Endometrium (tissue), 2 donors: ENCODE measurements at regions not wholly inside any gene's neighbourhood (a gene's known extent, or its start where the extent isn't known, plus 50 kb on each side); places are given as distances from the start of the nearest gene placed in this dataset.
"Not testable (repeated sequence)": the region's sequence is repeated elsewhere in the genome, so short reads cannot be mapped to it uniquely, and the experiment has no call there.

Source experiments
- FAIRE-seq: peaks from 2 replicates; lab custom pipeline; 2012; peaks lifted over from hg19 to GRCh38; lab: Jason Lieb, UNC
- donor health status: control.
- donor health status: control.

DNA sequence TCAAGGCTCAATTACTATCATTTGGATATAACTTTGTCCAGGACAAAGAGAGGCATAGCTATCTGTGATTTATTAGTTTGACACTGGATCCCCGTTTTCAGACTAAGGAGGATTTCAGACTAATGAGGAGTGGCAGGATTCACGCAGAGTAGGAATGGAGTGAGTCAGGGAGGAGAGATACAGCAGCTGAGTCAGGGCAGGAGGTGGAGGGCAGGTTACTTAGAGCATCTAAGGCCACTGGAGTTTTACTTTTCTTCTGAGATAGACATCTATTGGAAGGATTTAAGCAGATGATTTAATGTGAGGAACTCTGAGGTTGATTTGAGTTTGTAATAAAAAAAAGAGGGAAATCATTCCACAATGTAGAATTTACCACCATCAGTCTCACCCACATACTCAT is 110.6 kb downstream of the RPIA start:
- not testable (repeated sequence) for FAIRE-seq

DNA sequence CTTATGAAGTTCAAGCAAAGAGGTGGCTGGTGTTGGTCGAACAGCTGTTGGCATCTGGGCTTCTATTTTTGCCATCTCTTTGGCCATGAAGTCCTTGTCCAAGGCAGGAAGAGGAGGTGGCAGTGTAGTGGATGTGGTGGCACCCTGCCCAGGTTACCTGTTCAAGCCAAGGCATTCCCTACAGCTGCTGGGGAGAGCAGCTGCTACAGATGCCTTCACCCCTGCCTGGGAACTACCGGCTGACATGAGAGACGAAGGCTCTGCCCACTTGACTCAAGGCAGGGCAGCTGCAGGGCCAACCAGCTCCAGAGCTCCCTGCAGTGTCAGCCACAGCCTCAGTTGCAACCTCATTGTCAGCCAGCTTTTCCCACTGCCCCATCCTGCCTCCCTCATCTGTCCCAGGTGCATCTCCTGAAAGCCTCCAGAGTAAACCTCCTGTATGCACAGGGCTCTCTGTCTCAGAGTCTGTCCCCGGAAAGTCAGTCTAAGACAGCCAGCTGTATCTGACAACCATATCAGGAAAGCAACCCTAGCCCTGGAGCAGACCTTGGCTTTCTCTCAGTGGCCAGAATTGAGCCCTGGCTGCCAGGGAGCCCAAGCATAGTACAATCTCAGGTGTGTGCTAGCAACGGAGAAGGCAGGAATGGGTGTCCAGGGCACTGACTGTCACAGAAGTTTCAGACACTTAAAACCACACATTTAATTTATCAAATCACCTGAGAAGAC is 115.9 kb downstream of the RPIA start:
- FAIRE-seq = no peak

DNA sequence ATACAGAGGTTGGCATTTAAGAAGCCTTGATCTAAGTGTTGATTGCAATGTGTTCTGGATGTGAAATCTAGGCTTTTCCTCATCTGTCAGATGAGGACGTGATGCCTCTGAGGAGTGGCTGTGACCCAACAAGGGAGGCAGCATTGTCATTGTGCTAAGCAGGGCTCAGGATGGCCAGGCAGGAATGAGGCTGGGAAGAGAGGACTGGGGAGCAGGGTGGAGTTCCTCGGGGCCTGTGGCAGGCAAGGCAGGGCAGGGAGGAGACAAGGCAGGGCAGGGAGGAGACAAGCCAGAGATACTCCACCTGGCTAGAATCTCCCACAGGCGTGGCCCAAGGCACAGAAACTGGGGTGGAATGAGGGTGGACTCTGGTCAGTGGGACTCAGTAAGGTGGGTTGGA is 116.6 kb downstream of the RPIA start:
- no peak for FAIRE-seq

DNA sequence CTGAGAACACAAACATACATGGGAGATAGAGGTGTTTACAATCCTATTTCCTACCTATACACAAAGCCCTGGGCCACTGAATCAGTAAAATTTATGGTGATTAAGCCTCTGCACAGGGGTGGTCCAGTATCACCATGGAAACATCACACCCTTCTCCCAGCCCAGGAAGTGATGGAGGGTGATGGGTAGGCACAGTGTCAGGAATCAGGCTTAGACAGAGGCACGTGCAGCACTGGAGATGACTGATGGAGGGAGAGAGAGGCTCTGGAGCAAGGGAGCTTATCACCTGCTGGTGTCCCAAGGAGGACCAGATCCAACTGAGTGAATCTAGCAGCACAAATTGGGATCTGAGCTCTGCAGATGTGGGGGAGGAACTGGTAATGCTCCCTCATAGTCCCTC is 117.2 kb downstream of the RPIA start:
- no peak for FAIRE-seq

DNA sequence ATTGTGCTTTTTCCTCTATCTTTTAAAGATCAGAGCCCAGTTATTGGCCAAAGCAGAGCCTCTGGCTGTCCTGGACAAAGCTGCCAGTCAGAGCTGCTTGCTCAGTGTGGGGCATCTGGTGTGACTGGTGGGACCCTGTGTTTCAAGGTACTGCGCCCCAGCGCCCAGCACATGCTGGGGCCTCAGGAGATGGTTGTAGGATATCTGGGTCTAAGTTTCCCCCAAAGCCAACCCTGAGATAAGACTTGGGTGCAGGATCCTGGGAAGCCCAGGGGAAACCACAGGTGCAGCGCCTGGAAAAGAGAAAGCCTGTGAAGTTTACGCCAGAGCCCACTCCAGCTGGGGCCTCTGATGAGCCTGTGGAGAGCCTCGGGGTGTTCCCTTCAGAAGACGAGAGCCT is 117.7 kb downstream of the RPIA start:
- FAIRE-seq = no peak

DNA sequence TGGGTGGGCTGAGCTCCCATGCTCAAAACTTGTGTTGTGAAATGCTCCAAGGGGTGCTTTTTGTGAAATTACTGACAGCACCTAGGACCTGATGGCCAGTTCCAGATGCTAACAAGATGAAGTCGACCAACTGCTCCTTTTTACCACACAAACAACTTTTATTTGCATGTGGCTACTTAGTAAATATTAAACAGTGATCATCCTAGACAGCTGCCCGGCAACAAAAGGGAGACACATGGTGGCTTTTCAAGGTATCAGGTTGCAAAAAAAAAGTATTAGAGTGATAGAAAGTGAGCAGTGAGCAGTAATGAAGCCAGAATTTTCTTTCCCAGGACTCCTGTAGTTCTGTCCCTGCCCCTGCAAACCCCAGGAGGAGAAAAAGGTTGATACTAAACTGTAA is 118.5 kb downstream of the RPIA start:
- no peak for FAIRE-seq

DNA sequence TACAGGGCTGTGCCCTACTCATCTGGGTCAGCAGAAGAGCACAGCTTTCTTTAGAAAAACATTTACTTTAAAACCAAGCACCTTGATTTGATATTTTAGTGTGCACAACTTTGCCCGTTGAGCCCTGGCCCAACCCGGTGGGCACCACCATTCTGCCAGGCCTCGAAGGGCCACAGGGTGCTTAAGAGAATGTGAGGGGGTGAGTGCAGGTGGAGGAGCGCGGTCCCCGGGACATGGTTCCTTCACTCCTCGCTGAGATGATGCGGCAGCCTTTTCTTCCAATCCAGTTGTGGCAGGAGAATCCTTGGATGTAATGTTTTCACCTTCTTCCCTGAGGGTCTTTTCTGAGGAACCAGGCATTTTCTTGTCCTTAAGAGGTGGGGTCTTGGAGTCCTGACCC is 119.0 kb downstream of the RPIA start:
- no peak for FAIRE-seq

DNA sequence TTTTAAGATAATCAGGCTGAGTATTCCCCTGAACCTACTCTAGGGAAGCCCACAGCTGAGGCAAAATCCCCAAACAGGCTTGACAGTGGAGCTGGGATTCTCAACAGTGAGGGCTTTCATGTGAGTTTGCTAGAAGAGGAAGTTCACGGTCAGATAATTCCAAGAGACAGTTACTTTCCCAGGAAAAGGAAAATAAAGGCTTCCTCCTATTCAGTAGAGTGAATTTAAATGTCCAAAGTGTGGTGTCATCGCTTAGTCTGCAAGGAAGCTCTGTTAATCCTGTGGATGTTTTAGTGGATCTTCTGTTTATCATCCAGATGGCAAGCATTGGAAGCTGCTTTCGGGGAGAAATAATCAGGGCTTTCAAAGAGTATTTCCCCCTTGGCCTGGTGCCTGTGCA is 119.8 kb downstream of the RPIA start:
- no peak for FAIRE-seq

DNA sequence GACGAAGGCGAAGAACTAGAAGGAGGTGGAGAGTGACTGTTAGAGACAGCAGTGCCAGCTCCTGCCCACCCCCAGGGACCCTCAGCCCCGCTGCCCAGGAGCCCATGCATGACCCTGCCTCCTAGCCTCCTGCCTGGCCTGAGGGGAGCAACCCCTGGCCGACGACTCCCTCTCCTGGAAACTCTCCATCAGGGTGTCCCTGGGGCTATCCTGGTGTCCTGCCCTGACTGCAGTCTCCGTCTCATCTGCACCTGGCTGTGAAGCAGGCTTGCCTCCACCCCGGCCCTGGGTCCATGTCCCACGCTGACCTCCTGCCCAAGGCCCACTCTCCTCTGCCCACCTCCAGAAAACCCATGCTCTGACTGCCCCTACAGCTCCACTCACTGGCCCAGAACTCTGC is 120.2 kb downstream of the RPIA start:
- FAIRE-seq = no peak

DNA sequence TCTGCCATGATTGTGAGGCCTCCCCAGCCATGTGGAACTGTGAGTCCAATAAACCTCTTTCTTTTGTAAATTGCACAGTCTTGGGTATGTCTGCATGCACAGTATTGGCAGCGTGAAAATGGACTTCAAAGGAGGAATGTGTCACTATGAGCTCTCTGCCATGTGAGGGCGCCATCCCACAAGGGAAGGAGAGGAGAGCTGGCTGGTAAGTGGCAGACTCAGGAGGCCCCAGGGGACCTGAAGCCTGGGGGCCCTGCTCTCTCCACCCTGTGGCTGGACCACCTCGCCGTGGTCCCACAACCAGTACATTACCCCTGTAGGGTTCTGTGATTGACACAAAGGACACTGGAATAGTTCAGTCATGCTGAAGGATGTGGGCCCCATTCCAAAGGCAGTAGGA is 122.1 kb downstream of the RPIA start:
- FAIRE-seq = no peak

DNA sequence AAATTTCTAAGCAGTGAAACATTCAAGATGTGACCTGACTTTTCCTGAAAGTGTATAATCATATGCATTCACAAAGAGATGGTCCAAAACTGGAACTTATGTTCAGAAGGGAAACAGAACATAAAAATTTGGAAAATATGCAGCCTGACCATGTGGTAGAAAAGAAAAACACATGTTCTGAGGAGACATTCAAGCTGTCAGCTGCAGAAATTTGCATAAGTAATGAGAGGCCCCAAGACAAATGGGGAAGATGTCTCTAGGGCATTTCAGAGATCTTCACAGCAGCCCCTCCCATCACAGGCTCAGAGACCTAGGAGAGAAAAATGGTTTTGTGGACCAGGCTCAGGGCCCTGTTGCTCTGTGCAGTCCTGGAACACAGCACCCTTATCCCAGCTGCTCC is 123.8 kb downstream of the RPIA start:
- FAIRE-seq = no peak

DNA sequence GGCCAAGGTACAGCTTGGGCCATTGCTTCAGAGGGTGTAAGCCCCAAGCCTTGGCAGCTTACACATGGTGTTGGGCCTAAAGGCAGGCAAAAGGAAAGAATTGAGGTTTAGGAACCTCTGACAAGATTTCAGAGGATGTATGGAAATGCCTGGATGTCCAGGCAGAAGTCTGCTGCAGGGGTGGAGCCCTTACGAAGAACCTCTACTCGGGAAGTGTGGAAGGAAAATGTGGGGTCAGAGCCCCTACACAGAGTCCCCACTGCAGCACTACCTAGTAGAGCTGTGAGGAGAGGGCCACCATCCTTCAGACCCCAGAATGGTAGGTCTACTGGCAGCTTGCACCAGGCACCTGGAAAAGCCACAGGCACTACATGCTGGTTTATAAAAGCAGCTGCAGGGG is 124.2 kb downstream of the RPIA start:
- no peak for FAIRE-seq

DNA sequence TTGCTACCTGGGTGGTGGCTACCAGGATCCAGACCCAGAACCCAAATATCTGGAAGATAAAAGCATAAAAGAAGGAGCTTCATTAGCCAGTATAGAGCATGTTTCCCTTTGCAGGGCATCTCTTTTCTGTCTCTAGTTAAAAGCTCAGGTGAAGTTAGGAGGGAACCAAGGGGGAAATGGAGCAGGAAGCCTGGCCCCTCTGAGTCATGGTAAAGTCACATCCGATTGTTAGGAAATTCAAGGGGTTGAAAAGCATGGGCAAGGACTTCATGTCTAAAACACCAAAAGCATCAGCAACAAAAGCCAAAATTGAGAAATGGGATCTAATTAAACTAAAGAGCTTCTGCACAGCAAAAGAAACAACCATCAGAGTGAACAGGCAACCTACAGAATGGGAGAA is 126.9 kb downstream of the RPIA start:
- no peak for FAIRE-seq

DNA sequence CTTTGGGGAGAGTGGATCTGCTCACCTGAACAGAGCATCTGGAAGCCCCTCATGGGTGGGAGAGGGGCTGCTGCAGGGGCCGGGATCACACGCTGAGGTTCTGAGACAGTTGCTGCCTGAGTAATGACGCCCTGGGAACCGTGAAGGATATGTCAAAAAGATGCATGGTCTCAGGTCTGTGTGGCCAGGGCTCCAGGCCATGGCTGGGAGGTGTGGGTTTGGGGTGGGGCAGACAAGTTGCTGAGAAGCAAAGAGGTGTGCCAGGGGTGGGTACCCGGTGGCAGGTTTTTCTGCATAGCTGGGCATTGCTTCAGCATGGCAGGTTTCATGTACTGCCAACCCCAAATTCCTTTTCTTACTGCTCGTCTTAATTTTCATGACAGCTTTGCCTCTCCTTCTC is 133.5 kb downstream of the RPIA start:
- FAIRE-seq = no peak

DNA sequence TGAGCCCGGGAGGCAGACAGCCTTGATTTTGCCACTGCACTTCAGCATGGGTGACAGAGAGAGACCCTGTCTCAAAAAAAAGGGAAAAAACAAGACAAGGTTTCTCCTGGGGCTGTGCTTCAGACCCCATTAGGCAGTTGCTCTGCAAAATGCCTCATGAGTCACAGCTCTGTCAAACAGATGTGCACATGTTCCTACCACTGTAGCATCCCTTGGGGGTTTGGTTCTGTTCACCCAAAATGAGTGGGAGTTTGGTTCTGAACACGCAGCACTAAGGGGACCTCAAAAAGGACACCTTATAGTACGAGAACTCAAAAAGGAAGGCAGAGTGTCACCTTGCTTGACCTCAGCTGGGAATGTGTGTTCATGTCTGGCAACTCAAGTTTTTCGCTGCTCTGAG is 134.9 kb downstream of the RPIA start:
- FAIRE-seq = no peak

DNA sequence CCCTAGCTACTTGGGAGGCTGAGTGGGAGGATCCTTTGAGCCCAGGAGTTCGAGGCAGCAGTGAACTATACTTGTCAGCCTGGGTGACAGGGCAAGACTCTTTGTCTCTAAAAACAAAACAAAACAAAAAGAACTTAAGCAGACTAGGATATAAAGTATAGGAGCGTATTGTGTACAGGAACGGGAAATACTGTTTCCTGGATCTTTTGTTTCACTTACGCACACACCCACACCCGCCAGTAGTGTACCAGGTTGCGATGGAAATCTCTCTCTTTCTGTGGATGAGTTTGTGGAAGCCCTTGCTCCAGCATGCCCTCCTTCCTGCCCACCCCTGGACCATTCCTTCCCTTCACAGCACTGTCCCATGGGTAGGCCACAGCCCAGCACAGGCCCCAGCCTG is 136.3 kb downstream of the RPIA start:
- no peak for FAIRE-seq

DNA sequence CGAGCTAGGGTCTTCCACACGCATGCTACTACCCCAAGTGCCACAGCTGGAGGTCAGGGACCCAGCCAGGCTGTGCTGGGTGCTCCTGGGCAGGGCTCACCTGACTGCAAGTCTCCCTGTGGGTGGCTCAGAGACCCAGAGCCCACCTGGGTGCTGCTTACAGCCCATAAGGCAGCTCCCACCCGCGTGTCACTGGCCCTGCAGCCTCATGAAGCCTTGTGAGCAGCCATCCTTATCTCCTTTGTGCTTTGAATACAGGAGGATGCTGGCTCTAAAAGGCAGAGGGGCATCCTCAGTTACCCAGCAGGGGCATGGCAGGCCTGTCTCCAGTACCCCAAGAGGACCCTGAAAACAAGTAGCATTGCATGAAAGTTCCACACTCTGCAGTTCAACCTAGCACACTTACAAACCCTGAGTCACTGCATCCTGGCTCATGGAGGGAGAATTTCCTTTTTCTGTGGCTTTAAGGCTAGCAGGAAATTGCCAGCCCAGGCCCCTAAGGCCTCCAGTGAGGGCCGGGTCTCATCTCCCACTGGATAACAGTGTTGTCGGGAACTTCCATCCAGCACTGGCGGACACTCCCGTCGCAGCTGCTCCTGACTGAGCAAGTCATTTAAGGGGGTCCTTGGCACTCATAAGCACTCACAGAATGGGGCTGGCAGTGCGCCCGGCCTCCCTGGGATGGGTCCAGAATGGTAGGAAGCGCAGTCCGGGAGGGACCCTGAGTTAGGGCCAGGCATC is 137.1 kb downstream of the RPIA start:
- FAIRE-seq = no peak

DNA sequence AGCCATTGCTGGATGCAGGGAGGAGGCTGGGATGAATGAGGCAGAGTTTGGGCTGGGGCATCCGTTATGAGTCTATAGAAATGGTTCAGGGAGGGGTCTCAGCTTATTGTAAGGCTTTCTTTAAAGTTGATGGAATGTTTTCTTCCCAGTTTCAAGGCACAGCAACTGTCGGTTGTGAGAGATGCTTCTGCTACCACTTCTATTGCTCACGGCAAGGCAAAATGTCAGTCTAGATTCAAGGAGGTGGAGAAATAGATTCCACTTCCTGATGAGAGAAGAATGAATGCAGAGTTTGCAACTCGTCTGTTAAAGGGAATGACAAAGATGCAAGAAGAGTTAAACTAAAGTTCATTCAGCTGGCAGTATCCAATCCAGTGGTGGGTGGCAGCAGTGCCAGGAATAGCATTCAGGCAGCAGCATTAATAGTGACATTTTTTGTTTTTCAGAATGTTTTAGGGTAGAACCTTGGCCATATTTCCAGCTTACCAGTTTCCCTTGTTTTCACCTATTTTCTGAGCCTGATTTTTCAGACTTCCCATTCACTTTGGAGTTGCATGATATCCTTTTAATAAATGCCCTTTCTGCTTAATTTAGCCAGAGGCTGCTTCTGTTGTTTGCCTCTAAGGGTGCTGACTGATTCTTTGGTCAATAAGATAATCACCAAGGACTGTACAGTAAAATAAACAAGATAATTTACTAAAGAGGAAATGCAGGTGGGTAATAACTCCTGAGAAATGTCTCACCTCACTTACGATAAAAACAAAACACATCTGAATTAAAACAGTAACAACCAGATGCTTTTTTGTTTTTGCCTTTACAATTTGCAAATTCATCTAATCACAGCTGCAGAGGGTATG is 138.4 kb downstream of the RPIA start:
- no peak for FAIRE-seq

DNA sequence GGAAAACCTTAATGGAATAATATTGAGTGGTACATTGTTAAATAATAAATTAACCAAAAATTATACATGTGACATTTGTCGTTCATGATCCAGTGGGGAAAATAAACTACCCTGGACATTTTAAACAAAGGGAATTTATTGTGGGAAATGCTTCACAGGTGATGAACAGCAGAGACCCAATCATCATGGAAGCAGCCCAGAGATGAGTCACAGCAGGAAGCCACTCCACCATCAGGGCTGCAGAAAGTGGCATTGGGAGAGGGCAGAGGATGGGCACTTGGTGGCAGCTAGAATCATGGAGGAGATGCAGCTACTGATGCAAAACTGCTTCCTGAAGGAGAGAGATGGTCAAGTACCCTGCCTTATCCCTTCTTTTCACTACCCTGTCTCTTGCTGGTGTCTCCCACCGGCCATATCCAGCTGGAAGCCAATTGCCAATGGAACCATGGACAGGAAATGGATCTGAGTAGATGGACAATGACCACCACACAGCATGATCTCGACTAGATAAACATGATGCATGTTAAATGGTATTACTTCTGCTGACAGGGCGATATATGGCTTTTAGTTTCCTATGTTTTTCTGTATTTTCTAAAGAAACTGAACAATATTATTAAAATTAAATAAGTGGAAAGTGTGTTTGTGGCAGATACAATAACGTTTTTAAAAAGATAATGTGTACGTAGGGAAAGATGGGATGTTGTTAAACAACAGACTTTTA is 139.8 kb downstream of the RPIA start:
- no peak for FAIRE-seq

DNA sequence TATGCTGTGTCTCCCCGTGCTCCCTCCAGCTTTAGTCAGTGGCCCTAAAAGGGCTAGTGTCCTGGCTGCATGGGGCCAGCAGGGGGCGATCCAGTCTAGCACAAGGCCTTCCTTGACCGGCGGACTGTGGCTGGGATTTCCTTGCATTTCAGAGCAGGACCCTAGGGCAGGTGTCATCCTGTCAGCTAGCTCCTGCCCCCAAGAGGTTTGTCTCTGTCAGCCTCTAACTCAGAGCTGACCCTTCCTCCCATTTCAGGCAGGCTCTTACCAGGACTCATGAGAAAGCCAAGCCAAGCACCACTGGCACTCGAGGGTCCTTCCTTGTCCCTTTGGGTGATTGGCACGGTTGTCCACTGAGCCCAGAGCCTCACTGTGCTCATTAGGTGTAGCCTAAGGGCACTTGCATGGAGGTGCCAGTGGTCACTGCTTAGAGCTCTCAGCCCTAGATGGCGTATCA is 140.3 kb downstream of the RPIA start:
- no peak for FAIRE-seq

DNA sequence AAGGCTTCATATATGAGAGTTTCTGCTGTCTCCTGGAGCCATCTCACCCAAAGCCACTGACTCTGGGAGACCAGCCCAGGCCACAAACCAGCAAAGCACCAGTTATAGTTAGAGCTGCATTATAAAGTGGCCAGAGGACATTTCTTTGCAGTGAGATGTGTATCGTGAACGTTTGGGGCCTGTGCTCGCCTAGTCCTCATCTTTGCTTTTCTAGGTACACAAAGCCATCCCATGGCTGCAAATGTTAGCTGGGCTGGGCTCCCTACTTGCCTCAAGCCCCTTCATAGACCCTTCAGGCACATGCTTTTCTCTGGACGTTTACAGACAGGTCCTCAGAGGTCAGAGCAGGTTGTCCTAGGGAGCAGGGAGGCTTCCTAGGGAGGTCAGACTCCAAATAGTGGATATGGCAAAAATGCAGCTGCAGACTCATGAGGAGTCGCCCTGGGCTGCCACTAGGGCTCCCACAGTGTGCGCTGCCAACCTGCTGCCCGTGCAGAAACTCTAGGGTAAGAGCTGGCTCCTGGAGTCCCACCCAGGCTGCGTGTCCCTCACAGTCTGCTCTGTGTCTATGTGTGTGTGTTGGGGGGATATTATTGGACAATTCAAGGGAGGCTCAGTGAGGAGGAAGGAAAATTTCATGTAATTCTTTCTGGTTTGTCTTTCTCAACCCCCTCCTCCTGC is 141.0 kb downstream of the RPIA start:
- FAIRE-seq = no peak

DNA sequence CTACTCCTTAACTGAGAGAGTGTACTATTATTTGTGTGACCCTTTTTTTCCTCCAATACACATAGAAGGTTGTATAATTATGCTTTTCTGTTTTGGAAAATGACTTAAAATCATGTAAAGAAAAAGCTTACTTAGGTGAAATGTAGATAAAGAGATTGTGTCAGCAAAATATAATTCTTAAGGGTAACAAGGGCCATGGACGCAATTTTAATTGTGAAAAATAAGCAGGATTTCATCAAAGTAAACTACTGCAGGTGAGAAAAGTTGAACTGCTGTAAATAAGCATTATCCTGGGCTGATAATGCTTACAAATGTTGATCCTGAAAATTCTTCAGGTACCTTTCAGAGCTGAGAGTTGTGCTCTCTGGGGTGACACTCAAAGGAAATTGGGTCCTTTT is 141.5 kb downstream of the RPIA start:
- FAIRE-seq = no peak
